PC-3 (cell line): ENCODE measurements at regions not wholly inside any gene's neighbourhood (a gene's known extent, or its start where the extent isn't known, plus 50 kb on each side); places are given as distances from the start of the nearest gene placed in this dataset.
A peak's percentile ranks its signal among the peaks of the same experiment; 100 is the strongest.

Experiments used
- ATAC-seq: fragments of 200-7000 bp; cut with Tn5 transposase; 2 replicates; pipeline ENCODE4 v1.9.1; 2020; ENCODE audit warnings: mild to moderate bottlenecking, moderate library complexity
- BruUV-seq: library from RNA; stranded (reverse); fragments of 400-500 nt; replicated peaks from 2 replicates; lab custom pipeline; 2021; lab: Mats Ljungman, UMichigan
- CTCF ChIA-PET: fragments of 300-600 bp; sonication (Branson Sonifier 250); formaldehyde crosslinking; loops from one replicate; lab custom pipeline; 2022; ENCODE audit warnings: antibody characterized with exemption; lab: Charles Lee
- POLR2A ChIA-PET: fragments of 300-600 bp; sonication (Branson Sonifier 250); formaldehyde crosslinking; loops from one replicate; lab custom pipeline; 2022; ENCODE audit warnings: antibody characterized with exemption; ENCODE audit not compliant: unreplicated experiment; lab: Charles Lee
- DNase-seq: peaks from one replicate; pipeline ENCODE4 v3.0.0-alpha.2; 2015
- H2AFZ ChIP-seq: fragments of 300-600 bp; sonication (generic); 2 replicates; pipeline ENCODE4 v1.6.0; 2016; ENCODE audit warnings: antibody characterized with exemption, low read length
- H3F3A ChIP-seq: fragments of 300-600 bp; sonication (generic); one replicate; pipeline ENCODE4 v1.6.0; 2017; ENCODE audit warnings: antibody characterized with exemption, low read length, control low read depth, mild to moderate bottlenecking; ENCODE audit not compliant: unreplicated experiment
- H3K27ac ChIP-seq: fragments of 300-600 bp; sonication (generic); 2 replicates; pipeline ENCODE4 v1.5.1; 2016; ENCODE audit warnings: mild to moderate bottlenecking, low read length
- H3K27me3 ChIP-seq: fragments of 300-600 bp; sonication (generic); 2 replicates; pipeline ENCODE4 v1.6.1; 2016; ENCODE audit warnings: low read length, mixed read lengths
- H3K36me3 ChIP-seq: fragments of 300-600 bp; sonication (generic); 2 replicates; pipeline ENCODE4 v1.6.1; 2016; ENCODE audit warnings: low read depth, mixed run types, low read length, mixed read lengths
- H3K4me1 ChIP-seq: fragments of 300-600 bp; sonication (generic); 2 replicates; pipeline ENCODE4 v1.5.1; 2016; ENCODE audit warnings: low read length; ENCODE audit not compliant: insufficient read depth
- H3K4me2 ChIP-seq: fragments of 300-600 bp; sonication (generic); 2 replicates; pipeline ENCODE4 v1.6.0; 2016; ENCODE audit warnings: low read length
- H3K4me3 ChIP-seq: fragments of 300-600 bp; sonication (generic); 2 replicates; pipeline ENCODE4 v1.5.1; 2016; ENCODE audit warnings: mild to moderate bottlenecking, low read length, mixed read lengths
- H3K79me2 ChIP-seq: fragments of 300-600 bp; sonication (generic); 2 replicates; pipeline ENCODE4 v1.6.1; 2017; ENCODE audit warnings: low read length, mixed read lengths
- H3K9ac ChIP-seq: fragments of 300-600 bp; sonication (generic); 2 replicates; pipeline ENCODE4 v1.6.0; 2016; ENCODE audit warnings: mild to moderate bottlenecking, low read length
- H3K9me2 ChIP-seq: fragments of 300-600 bp; sonication (generic); replicated peaks from 2 replicates; pipeline ENCODE4 v1.6.1; 2016; ENCODE audit warnings: mixed run types, low read length, mixed read lengths
- H3K9me3 ChIP-seq: fragments of 300-600 bp; sonication (generic); 2 replicates; pipeline ENCODE4 v1.6.1; 2016; ENCODE audit warnings: low read length, mixed read lengths
- H4K20me1 ChIP-seq: fragments of 300-600 bp; sonication (generic); 2 replicates; pipeline ENCODE4 v1.6.1; 2016; ENCODE audit warnings: low read length, mixed read lengths
- EZH2 ChIP-seq: fragments of 300-600 bp; sonication (generic); IDR thresholded peaks from one replicate; pipeline ENCODE4 v1.6.1; 2017; ENCODE audit warnings: antibody characterized with exemption, mild to moderate bottlenecking, low read length; ENCODE audit not compliant: unreplicated experiment
- EZH2phosphoT487 ChIP-seq: fragments of 300-600 bp; sonication (generic); IDR thresholded peaks from 2 replicates; pipeline ENCODE4 v1.6.1; 2018; ENCODE audit warnings: mild to moderate bottlenecking, antibody characterized with exemption, low read length, borderline replicate concordance
- intact Hi-C: fragments of 100-400 bp; cut with micrococcal nuclease; formaldehyde crosslinking; loops from 2 replicates; pipeline ENCODE4 v1.9.0; 2023
- TF ChIP-seq, protein P1 (sequence below): fragments of 300-600 bp; sonication (generic); conservative IDR thresholded peaks from 2 replicates; pipeline ENCODE4 v1.5.1; 2017; ENCODE audit warnings: antibody characterized with exemption, low read depth, mild to moderate bottlenecking, low read length

DNA sequence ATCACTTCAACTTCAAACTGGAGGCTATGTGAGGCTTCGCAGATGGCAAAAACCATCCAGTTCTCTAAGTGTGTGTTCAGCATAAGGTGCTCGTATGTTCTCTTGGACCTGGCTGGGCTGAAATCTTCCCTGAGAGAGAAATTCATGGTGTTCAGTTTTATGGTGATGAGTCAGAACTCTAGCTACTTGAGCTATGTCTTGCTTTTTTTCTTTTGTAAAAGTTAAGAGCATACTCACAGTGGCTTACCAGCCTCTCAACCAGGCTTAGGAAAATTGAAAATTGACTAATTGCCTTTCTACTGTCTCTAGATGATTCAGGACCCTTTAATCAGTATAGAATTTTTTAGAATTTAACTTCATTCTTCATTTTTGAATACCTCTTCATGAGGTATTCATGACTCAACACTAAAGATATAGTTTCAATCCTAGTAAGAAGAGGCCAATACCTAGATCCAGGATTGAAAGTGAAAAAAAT is 617.5 kb downstream of the TBL1XR1 start:
- no TSS peak for BruUV-seq

GRCh38 chr3:176578316-176578715 is 619.0 kb downstream of the TBL1XR1 start:
- intact Hi-C loops, result loop anchor here (5.0 kb wide), 1 partner anchor 74 kb away; no protein-coding TSS in a partner anchor
- Histone ChIP-seq H3F3A (no peaks in the 10 kb centered on the region), H2AFZ (no peak overlapping the region), H3K9me2 (no peaks in the 10 kb centered on the region), H3K79me2 (no peaks in the 10 kb centered on the region), H3K9me3 (no peaks in the 10 kb centered on the region), H3K4me2 (no peak overlapping the region), H3K27ac (no peak overlapping the region), H3K27me3 (no peaks in the 10 kb centered on the region), H3K4me1 (peaks cover 25% of the 10 kb centered on the region), H3K36me3 (no peaks in the 10 kb centered on the region), H3K4me3 (no peak overlapping the region), H3K9ac (no peak overlapping the region), H4K20me1 (no peaks in the 10 kb centered on the region)
- DNase-seq, result no peak
- POLR2A ChIA-PET, result no interaction called here
- no peak for ATAC-seq
- no TSS peak for BruUV-seq
- CTCF ChIA-PET, result interaction anchor here (0.6 kb wide), 1 partner anchor 72 kb away, joined by 3 read pairs; no protein-coding TSS in a partner anchor
- TF ChIP-seq EZH2phosphoT487 (no peak), EZH2 (no peak)
- TF ChIP-seq, protein P1, sequence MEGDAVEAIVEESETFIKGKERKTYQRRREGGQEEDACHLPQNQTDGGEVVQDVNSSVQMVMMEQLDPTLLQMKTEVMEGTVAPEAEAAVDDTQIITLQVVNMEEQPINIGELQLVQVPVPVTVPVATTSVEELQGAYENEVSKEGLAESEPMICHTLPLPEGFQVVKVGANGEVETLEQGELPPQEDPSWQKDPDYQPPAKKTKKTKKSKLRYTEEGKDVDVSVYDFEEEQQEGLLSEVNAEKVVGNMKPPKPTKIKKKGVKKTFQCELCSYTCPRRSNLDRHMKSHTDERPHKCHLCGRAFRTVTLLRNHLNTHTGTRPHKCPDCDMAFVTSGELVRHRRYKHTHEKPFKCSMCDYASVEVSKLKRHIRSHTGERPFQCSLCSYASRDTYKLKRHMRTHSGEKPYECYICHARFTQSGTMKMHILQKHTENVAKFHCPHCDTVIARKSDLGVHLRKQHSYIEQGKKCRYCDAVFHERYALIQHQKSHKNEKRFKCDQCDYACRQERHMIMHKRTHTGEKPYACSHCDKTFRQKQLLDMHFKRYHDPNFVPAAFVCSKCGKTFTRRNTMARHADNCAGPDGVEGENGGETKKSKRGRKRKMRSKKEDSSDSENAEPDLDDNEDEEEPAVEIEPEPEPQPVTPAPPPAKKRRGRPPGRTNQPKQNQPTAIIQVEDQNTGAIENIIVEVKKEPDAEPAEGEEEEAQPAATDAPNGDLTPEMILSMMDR, result no peak

More for the DNA sequence above, 617.5 kb downstream of the TBL1XR1 start:
- Histone ChIP-seq H3K36me3 (no peaks in the 10 kb centered on the region), H3K4me3 (no peak overlapping the region), H3K4me2 (no peak overlapping the region), H4K20me1 (no peaks in the 10 kb centered on the region), H3K27me3 (no peaks in the 10 kb centered on the region), H3K9me2 (no peaks in the 10 kb centered on the region), H3K9me3 (no peaks in the 10 kb centered on the region), H2AFZ (no peak overlapping the region), H3K79me2 (no peaks in the 10 kb centered on the region), H3K27ac (no peak overlapping the region), H3K9ac (no peak overlapping the region), H3K4me1 (peaks cover 18% of the 10 kb centered on the region), H3F3A (no peaks in the 10 kb centered on the region)
- ATAC-seq (peak; percentile 81), DNase-seq (peak; percentile 56)
- ChIA-PET CTCF (no interaction called here), POLR2A (no interaction called here)
- intact Hi-C loops, result loop anchor here (5.0 kb wide), 1 partner anchor 73 kb away; no protein-coding TSS in a partner anchor
- TF ChIP-seq, protein P1, result no peak

GRCh38 chr3:176577447-176577846 is 619.8 kb downstream of the TBL1XR1 start:
- no peak overlapping the region for H3K4me3 ChIP-seq
- DNase-seq (no peak), ATAC-seq (no peak)
- no peak overlapping the region for H3K4me2 ChIP-seq
- no TSS peak for BruUV-seq
- no peaks in the 10 kb centered on the region for H3K79me2 ChIP-seq
- H3K27me3 ChIP-seq, result no peaks in the 10 kb centered on the region
- H3K9me3 ChIP-seq, result no peaks in the 10 kb centered on the region
- H2AFZ ChIP-seq, result no peak overlapping the region
- no peak overlapping the region for H3K27ac ChIP-seq
- no peak for TF ChIP-seq EZH2
- TF ChIP-seq, protein P1, result no peak
- no peak for TF ChIP-seq EZH2phosphoT487
- H4K20me1 ChIP-seq, result no peaks in the 10 kb centered on the region
- H3K9me2 ChIP-seq, result no peaks in the 10 kb centered on the region
- POLR2A ChIA-PET, result no interaction called here
- H3F3A ChIP-seq, result no peaks in the 10 kb centered on the region
- H3K4me1 ChIP-seq, result peaks cover 25% of the 10 kb centered on the region
- no peaks in the 10 kb centered on the region for H3K36me3 ChIP-seq
- CTCF ChIA-PET, result no interaction called here
- H3K9ac ChIP-seq, result no peak overlapping the region
- intact Hi-C loops, result loop anchor here (5.0 kb wide), 1 partner anchor 75 kb away; no protein-coding TSS in a partner anchor
